ENCODE measurements at regions not wholly inside any gene's neighbourhood (a gene's known extent, or its start where the extent isn't known, plus 50 kb on each side); places are given as distances from the start of the nearest gene placed in this dataset.
"Not testable (repeated sequence)": the region's sequence is repeated elsewhere in the genome, so short reads cannot be mapped to it uniquely, and the experiment has no call there.

DNA sequence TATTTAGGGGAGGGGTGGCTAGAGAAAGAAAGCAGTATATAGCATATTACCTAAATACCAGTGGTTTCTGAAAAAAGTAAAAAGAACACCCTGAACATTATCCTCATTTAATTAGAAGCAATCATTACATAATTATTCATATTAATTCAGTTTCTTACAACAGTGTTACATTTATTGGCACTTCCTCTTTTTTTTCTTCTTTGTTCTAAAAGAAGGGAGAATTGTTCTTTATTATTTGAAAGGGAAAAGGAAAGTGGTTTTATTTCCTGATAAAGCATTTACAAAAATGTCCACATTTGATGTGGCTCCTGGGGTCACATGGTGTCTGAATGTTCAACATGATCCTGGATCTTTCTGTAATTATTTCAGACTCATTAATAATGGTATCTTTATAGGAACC lies 254.9 kb upstream of the ZEB2 start:
- no peak for DNase-seq (ENCODE audit: extremely low read depth, low read depth, low spot score)

DNA sequence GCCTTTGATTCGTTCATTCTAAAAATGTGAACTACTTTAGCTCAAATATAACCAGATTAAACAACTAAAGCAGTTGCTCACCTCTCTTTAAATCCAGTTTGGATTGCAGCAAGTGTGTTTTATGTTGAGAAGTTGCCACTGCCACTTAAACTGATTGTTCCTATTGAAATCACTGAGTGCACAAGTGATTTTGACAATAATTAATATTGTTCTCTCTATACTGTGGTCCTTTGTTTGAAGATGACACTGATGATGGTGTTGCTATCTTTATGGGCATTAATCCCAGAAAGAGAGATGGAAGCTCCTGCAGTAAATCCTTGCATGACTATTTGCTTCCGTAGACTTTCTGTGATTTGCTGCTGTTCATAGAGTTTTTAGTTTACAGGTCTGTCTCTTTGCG lies 251.4 kb upstream of the ZEB2 start:
- DNase-seq (ENCODE audit: extremely low read depth, low read depth, low spot score) = no peak

GRCh38 chr2:144770616-144771230 lies 250.8 kb upstream of the ZEB2 start:
- no peak for DNase-seq (ENCODE audit: extremely low read depth, low read depth, low spot score)

DNA sequence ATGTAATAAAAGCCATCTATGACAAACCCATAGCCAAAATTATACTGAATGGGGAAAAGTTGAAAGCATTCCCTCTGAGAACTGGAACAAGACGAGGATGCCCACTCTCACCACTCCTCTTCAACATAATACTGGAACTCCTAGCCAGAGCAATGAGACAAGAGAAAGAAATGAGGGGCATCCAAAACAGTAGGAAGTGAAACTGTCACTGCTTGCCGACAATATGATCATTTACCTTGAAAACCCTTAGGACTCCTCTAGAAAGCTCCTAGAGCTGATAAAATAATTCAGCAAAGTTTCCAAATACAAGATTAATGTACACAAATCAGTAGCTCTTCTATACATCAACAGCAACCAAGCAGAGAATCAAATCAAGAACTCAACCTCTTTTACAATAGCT lies 241.0 kb upstream of the ZEB2 start:
- DNase-seq (ENCODE audit: extremely low read depth, low read depth, low spot score) = not testable (repeated sequence)

DNA sequence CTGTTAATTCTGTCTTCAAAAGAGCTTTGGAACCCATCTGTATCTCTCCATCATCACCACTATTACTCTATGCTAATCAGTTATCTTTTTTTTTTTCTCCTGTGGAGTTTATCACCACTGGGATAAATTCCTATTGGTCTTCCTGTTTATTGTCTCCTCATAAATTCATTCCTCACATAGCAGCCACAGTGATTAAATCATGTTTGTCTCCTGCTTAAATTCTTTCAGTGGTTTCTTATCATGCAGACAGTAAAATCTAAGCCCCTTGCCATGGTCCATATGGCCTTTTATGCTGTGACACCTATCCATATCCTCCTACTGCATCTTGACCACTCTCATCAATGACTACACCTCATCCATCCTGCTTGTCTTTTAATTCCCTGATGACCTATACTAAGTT lies 239.8 kb upstream of the ZEB2 start:
- DNase-seq (ENCODE audit: extremely low read depth, low read depth, low spot score) = no peak

DNA sequence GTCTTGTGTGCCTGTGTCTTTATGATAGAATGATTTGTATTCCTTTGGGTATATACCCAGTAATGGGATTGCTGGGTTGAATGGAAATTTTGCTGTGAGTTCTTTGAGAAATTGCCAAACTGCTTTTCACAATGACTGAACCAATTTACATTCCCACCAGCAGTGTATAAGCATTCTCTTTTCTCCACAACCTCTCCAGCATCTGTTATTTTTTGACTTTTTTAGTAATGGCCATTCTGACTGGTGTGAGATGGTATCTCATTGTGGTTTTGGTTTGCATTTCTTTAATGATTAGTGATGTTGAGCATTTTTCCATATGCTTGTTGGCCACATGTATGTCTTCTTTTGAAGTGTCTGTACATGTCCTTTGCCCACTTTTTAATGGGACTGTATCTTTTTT lies 238.3 kb upstream of the ZEB2 start:
- not testable (repeated sequence) for DNase-seq (ENCODE audit: extremely low read depth, low read depth, low spot score)

DNA sequence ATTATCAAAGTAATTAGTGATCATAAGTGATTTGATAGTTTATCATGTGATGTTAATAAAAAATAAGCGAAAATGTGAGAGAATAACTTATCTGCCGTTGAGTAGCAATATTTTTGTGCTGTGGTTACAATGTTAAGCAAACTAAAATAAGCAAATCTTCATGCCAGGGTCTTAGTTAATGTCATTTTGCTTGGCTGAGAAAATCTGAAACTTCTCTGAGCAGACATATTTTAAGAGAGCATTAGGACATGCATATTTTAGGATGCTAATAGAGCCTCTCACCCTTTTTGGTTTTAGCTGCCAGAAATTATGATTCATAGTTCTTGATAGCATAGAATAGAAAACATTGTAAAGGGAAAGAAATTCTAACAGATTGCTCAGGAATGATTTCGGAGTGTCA lies 233.5 kb upstream of the ZEB2 start:
- DNase-seq (ENCODE audit: extremely low read depth, low read depth, low spot score) = no peak

DNA sequence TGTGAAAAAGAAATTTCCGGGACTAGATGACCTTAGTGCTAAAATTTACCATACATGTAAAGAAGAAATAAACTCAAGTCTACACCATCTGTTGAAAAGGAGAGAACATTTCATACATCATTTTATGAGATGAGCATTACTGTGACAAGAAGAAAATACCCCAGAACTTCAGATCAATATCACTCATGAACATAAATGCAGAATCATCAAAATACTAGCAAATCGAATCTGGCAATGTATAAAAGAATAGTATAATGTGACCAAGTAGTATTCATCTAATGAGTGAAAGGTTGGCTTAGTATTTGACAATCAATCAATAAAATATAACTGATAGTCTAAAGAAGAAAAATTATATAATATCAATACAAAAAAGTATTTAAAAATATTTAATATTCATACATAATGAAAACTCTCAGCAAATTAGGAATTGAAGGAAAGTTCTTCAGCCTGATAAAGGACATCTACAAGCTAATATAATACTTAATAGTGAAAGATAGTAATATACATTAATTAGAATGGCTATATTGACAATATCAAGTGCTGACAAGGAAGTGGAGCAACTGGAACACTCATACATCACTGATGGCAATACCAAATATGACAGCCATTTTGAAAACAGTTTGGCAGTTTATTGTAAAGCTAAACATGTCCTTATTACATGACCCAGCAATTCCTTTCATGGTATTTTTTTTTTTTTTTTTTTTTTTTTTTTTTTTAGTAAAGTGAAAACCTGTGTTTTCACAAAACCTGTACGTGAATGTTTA lies 231.4 kb upstream of the ZEB2 start:
- DNase-seq (ENCODE audit: extremely low read depth, low read depth, low spot score) = no peak

- DNase-seq (ENCODE audit: extremely low read depth, low read depth, low spot score) = no peak
These were observed 229.3 kb upstream of the ZEB2 start for GRCh38 chr2:144749188-144749587.

DNA sequence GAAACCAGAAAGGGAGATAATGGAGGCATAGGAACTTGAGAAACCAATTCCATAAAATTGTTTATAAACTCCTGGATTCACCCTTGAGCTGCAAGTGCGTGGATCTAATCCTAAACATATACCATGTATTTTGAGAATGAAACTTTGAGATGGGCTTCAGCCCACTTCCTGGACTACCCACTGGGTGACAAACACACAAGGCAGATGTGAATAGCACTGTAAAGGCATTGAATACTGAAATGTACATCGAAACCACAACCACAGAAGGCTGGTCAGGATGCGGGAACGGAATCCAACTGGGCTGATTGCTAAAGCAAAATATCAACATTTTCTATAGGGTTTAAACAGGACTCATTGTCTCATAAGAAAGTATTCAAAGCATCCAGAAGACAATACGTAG lies 228.5 kb upstream of the ZEB2 start:
- no peak for DNase-seq (ENCODE audit: extremely low read depth, low read depth, low spot score)

- DNase-seq (ENCODE audit: extremely low read depth, low read depth, low spot score) = no peak
These were observed 227.7 kb upstream of the ZEB2 start for GRCh38 chr2:144747571-144747970.

- no peak for DNase-seq (ENCODE audit: extremely low read depth, low read depth, low spot score)
These were observed 225.5 kb upstream of the ZEB2 start for GRCh38 chr2:144745424-144745823.

- DNase-seq (ENCODE audit: extremely low read depth, low read depth, low spot score) = no peak
These were observed 218.8 kb upstream of the ZEB2 start for GRCh38 chr2:144738749-144739148.

- DNase-seq (ENCODE audit: extremely low read depth, low read depth, low spot score) = no peak
These were observed 210.8 kb upstream of the ZEB2 start for GRCh38 chr2:144730711-144731110.

GRCh38 chr2:144724460-144724859 lies 204.5 kb upstream of the ZEB2 start:
- not testable (repeated sequence) for DNase-seq (ENCODE audit: extremely low read depth, low read depth, low spot score)

DNA sequence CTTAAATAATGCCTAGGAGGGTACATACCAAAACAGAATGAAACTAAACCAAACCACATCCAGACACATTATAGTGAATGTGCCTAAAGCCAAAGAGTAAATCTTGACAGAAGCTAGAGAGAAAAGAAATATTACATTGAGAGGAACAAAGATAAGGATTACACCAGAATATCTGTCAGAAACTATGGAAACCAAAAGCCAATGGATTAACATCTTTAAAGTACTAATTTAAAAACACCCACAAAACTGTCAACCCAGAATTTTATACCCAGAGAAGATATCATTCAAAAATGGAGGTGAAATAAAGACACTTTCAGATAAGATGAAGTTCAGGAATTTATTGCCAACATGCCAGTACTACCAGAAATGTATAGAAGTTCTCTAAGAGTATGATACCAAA lies 198.5 kb upstream of the ZEB2 start:
- no peak for DNase-seq (ENCODE audit: extremely low read depth, low read depth, low spot score)

- no peak for DNase-seq (ENCODE audit: extremely low read depth, low read depth, low spot score)
These were observed 196.1 kb upstream of the ZEB2 start for GRCh38 chr2:144715992-144716391.

GRCh38 chr2:144713410-144713809 lies 193.5 kb upstream of the ZEB2 start:
- no peak for DNase-seq (ENCODE audit: extremely low read depth, low read depth, low spot score)

- no peak for DNase-seq (ENCODE audit: extremely low read depth, low read depth, low spot score)
These were observed 192.6 kb upstream of the ZEB2 start for GRCh38 chr2:144712550-144712940.

DNA sequence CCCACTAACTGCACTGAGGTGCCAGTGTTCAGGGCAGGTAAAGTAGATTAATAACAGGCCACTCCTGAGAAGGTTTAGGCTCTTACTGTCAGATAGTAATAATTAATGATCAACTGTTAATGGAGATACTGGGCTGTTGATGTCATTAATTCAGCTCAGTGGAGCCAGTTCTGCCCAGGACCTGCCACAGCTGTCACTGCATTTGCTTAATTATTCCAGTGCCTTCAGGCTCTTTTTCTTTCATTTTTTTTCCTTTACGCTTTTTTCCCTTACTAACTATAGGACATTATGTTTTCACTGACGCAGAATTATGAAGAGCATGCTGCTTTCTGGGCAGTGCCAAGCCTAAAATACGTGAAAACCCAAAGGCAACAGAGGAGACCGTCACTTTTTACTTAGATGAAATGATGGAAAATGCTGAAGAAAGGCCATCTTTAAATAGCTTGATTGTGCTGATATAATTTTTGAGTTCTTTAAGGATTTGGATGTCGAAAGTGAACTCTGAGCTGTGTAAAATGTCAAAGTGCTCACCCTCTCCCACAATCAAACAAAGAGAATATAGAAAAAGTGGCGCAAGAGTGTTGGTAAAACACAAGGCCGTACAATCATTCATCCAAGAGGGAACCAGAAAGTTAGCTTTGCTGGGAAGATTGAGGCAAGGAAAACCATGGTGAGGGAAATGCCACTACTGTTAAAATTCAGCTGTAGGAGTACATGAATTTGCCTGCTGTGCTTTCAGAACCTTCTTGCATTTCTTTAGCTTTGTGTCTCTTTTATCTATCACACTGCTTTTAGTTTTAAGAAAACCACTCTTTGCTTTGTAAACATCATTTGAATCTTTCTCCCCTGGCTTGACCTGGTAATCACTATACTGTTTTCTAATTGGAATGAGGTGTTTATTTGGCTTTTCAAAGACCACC lies 192.0 kb upstream of the ZEB2 start:
- no peak for DNase-seq (ENCODE audit: extremely low read depth, low read depth, low spot score)

DNA sequence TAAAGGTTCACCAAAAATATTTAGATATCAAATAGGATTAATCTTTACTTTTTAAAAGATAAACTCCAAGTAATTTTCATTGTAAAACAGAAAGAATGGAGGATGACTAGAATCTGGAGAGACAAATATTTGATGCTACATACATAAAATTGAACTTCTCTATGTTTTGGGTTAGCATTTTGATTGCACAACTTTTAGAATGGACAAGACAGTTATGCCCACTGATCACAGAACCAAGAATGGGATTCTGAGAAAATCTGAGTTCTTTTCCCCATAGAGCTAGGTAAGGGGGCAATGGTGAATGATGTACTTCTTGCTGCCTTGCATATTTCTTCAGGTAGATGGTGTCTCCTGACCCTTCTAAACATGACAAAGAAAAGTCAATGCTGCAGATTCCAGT lies 191.2 kb upstream of the ZEB2 start:
- no peak for DNase-seq (ENCODE audit: extremely low read depth, low read depth, low spot score)

DNA sequence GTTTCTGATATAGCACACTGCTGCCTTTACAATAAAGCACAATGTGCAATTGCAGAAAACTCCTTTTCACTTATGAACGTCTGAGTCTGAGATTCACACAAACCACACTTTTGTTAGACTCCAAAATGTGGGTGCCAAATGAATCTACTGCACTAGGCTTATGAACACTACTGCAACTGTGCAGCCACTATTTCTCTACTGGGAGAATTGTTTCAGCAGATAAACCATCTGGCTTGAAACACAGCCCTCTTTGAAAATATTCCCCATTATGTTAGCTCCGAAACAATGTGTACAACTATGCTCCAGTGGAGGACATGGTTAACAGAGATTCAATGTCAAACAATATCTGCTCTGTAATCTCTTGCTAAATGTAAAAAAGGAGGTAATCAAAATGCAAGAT lies 188.7 kb upstream of the ZEB2 start:
- DNase-seq (ENCODE audit: extremely low read depth, low read depth, low spot score) = no peak

All from glomerular endothelial cell (primary cell).